NCI-H345 treated with DMSO at 0.1 percent for 48 hours (cell line): ENCODE measurements at regions not wholly inside any gene's neighbourhood (a gene's known extent, or its start where the extent isn't known, plus 50 kb on each side); places are given as distances from the start of the nearest gene placed in this dataset.
"Not testable (repeated sequence)": the region's sequence is repeated elsewhere in the genome, so short reads cannot be mapped to it uniquely, and the experiment has no call there.

Experiments used
- DNase-seq: peaks from one replicate; lab custom pipeline; 2025; ENCODE audit not compliant: unreplicated experiment; lab: John Stamatoyannopoulos, UW

- peak; percentile 25 for DNase-seq
Measured at GRCh38 chr13:111610081-111610480, 289.6 kb downstream of the TEX29 start.

DNA sequence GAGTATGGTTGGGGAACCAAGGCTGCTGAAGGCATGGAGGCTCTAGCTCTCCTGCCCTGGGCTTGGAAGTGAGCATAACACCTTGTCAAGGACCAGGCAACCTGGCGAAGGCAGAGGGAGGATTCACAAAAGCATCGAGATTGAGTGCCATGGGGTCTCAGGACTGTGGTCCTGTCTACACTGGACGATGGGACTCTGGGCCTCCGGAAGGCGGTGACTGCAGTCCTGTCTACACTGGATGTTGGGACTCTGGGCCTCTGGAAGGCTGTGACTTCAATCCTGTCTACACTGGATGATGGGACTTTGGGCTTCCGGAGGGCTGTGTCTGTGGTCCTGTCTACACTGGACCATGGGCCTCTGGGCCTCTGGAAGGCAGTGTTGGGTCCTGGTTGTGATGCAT, 290.4 kb downstream of the TEX29 start:
- no peak for DNase-seq

DNA sequence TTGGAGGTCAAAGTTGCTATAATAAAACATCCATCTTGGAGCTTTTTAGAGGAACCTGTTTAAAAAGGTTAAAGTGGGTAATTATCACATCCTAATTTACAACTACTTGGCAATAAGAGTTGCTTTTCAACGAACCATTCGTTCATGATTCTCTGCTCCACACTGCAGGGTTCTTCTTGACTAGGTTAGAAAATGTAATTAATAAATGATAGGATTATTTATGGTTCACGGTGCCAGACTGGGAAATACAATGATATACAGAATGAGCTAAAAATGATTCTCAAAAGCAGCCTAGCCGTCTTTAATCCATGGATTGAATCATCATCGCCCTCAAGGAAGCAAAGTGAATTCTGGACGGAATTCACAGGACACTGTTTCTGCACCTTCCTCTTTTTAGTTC, 291.2 kb downstream of the TEX29 start:
- DNase-seq, result no peak

- DNase-seq, result no peak
Measured at GRCh38 chr13:111612886-111613285, 292.4 kb downstream of the TEX29 start.

DNA sequence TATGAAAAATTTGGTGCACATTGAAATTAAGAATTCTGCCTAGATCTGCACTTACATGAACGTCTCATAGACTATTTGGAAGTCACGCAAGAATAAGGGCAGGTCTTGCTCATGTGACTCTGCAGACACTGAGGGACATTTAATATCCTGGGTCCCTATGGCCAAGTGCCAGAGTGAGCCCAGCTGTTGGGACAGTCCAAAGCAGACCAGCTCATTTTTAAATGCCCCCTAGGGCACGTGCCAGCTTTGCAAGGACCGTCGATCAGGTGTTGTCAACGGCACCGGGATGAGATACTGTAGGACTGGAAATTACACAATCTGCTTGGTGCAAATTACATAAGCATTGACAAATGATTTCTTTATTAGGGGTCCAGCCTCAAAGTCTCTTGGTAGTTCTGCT, 293.6 kb downstream of the TEX29 start:
- DNase-seq, result no peak

GRCh38 chr13:111614613-111615012, 294.2 kb downstream of the TEX29 start:
- no peak for DNase-seq

DNA sequence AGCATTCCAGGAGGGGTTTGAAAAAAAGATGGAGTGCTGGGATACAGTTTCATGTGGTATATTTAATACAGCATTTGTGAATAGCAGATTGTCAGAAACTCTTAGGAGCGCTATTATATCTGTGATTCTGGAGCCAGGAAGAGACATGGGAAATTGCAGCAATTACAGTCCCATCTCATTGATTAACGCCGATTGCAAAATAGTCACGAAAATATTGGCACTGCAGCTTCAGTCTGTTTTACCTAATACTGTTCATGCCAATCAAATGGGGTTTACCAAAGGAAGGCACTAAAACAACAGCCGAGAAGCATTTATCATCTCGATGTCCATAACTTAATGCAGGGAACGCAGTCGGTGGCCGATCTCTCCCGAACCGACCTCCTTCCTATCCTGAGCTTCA, 295.8 kb downstream of the TEX29 start:
- no peak for DNase-seq

DNA sequence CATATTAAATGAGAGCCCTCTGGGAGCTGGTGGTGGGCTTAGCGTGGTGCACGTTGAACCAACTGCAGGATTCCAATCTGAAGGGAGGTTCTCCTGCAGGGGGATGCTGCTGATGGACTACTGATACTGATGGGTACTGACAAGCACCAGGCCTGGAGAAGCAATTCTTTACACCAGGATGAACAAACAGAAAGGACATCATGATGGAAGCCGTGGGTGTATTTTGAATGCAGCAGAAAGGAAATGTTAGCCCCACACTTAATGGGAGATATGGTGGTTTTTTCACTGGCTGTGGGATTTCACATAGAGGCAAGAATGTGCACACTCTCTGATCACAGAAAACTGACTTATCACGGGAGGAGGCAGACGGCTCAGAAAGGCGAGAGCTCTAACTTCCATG, 299.7 kb downstream of the TEX29 start:
- no peak for DNase-seq

DNA sequence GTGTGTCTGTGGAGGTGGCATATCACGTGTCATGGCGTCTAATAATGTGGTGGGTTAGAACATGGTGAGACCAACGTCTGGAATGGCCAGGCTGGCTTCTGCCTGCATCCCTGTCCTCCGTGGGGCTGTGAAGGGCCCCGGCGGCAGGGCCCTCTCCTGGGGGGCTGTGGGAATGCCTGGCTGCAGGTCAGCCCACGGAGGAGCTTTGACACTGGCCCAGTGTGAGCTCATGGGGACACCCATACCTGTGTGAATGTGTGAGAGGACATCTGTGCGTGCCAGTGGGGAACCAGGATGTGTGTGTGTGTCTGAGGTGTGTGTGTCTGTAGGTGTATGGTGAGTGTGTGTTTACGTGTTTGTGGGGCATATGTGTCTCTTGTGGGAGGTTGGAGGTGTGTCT, 300.1 kb downstream of the TEX29 start:
- no peak for DNase-seq

- DNase-seq, result no peak
Measured at GRCh38 chr13:111621164-111621563, 300.7 kb downstream of the TEX29 start.

GRCh38 chr13:111622051-111622531, 301.6 kb downstream of the TEX29 start:
- DNase-seq, result no peak

DNA sequence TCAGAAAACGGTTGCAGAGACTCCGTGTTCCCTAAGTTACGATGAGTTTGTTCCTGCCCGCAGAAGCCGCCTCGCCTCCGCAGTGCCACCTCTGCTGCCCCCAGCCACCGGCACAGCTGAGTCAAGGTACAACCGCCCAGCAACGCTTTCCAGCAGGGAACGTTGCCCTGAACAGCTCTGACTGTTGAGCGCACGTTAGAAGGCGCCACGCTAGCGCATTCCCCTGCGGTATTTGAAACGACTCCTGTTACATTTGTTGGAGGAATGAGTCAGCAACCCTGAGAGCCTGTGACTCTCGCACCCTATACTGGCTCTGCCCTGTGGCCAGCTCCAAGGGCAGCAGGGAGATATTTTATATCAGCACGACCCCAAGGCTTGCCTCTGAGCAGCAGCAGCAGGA, 302.8 kb downstream of the TEX29 start:
- no peak for DNase-seq

DNA sequence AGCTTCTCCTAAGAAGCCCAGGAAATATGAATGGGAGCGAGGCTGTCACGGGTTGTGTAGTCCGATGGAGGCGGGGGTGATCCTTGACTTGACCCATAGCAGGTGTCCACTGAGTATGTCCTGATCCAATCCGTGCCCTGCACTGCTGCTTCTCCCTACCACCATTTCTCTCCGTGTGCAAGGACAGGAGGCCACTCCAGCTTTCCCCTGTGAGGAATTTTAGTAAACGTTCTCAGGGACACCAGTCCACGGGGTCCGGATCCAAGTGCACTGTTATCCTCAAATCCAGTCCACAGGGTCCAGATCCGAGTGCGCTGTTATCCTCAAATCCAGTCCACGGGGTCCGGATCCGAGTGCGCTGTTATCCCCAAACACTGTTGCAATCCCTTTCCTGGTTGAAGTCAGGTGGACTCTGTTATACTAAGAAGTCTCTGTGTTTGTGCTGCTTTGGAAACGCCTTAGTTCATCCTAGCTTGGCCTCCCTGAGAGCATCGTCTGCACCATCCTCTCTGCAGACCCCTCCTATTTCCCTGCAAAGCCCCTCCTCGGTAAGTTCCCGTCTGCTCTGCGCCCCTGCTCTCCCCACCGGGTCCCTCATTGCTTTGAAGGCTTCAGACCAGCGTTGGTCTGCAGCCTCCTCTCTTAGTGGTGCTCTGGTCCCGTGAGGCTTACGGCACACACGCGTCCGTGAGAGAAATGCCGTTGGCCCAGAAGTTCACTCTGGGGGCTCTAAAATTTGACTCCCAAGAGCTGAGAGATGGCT, 303.5 kb downstream of the TEX29 start:
- DNase-seq, result no peak

GRCh38 chr13:111625526-111626315, 305.3 kb downstream of the TEX29 start:
- no peak for DNase-seq

DNA sequence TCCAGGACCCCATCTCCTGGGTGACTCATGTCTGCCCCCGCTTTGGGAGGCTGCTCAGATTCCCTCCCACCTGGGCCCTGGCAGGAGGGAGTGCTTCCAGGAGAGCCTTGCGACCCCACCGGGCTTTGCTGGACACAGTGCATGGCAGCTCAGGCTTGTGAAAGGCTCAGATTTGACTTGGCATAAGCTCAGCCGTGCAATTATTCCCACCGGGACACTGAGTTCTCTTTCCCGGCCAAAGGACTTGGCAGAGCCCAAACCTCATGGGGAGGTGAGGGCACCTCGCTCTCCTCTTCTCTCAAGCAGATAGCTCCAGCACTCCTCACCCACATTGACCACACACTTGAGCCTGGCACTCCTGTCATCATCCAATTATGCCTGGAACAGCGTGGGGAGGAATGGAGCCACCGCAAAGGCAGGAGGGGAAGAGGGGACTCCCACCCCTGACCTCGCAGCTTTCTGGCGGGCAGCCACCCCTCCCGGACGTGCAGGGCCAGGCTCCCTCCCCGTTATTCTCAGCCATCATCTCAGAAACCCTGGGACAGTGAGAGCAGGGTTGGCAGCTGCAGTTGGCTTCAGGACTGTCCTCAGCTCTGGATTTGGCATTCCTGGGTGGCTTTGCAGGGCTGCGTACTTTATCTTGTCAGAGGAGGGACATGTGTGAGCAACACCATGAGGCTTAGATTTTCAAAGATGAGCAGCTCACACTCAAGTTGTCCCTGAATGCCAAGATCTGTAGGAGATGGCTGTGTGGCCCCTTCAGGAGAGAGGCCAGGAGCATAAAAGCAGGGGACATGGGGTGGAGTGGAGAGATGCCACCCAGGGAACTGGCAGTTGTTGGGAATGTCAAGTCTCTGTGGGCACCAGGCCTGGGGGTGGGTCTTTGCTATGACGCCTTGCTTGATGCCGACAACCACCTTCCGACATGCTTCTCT, 306.2 kb downstream of the TEX29 start:
- DNase-seq, result no peak

GRCh38 chr13:111627596-111627995, 307.2 kb downstream of the TEX29 start:
- DNase-seq, result no peak

GRCh38 chr13:111629016-111629415, 308.6 kb downstream of the TEX29 start:
- no peak for DNase-seq

DNA sequence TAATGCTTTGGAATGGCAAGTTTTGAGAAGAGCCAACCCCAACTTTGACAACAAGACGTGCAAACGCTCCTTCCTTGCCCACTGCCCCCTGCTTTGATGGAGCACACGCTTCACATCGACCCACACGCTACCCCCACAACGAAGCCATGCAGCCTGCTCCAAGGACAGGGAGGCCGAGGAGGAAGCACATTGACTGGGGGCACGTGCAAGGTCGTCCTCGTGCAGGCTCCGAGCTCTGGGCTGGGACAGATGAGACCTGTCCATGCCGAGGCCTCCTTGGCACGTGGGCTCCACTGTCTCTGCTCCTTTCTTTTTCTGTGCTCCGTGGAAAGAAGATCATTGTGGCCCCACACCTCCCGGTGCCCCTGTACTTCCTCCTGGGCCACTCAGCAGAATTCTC, 309.0 kb downstream of the TEX29 start:
- no peak for DNase-seq

DNA sequence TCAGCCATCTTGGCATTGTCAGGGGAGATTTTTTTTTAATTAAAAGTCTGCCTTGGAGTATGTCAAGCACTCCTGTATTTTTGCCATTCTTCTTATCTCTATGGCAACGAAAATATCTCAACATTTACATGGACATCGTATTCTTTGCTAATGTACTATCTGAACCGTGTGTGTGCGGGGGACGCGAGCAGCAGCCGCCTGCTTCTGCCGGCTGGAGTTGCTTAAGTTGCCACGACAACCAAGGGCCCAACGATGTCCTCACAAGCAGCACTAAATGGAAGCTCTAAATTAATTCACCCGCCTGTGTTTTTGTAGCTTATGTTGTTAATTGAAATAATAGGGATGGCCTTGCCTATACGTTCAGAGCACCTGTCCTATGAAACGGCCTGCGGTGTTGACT, 309.5 kb downstream of the TEX29 start:
- no peak for DNase-seq

DNA sequence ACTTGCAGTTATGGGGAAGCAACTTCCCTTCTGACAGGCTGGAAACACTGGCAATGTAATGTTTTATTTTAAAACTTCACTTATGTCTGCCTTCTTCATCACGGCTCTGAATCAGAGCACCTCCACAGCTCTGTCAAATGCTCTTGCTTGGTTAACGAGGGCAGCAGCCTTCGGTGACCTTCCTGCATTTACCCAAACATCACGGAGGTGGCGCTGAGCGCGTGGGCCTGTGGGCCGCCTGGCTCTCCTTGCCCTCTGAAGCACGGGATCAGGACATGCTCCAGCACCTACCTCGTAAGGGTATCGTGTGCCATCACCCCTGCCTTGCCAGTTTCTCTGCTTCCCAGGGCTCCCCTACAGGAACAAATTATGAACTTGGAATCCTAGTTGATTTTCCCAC, 310.0 kb downstream of the TEX29 start:
- no peak for DNase-seq

DNA sequence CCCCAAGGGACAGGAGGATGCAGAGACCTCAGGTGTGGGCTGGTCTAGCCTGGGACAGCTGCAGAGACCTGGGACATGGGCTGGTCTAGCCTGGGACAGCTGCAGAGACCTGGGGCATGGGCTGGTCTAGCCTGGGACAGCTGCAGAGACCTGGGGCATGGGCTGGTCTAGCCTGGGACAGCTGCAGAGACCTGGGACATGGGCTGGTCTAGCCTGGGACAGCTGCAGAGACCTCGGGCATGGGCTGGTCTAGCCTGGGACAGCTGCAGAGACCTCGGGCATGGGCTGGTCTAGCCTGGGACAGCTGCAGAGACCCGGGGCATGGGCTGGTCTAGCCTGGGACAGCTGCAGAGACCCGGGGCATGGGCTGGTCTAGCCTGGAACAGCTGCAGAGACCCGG, 310.8 kb downstream of the TEX29 start:
- DNase-seq, result not testable (repeated sequence)
